ENCODE measurements at regions not wholly inside any gene's neighbourhood (a gene's known extent, or its start where the extent isn't known, plus 50 kb on each side); places are given as distances from the start of the nearest gene placed in this dataset.

- POLR2A ChIA-PET = interaction anchor here (0.5 kb wide), 1 partner anchor 331 kb away, joined by 10 read pairs; no protein-coding TSS in a partner anchor
- DNase-seq (ENCODE audit: low read depth) = peak; percentile 66
- no peaks in the 10 kb centered on the region for H3K27me3 ChIP-seq (ENCODE audit: control insufficient read depth, insufficient read depth, low read length)
- CTCF ChIA-PET = interaction anchor here (0.6 kb wide), 1 partner anchor 14 kb away, joined by 3 read pairs; no protein-coding TSS in a partner anchor
- no peaks in the 10 kb centered on the region for H3K36me3 ChIP-seq (ENCODE audit: control insufficient read depth, insufficient read depth, low read length)
- no peak for TF ChIP-seq CTCF (IDR thresholded peaks at IDR 0.05; ENCODE audit: insufficient read depth, low read depth, low read length)
- no peak overlapping the region for H3K4me3 ChIP-seq (ENCODE audit: low read depth, low read length)
Measured at GRCh38 chr14:71206766-71207371, 299.6 kb downstream of the PCNX1 start.

GRCh38 chr14:71208702-71209357 is 301.6 kb downstream of the PCNX1 start:
- Histone ChIP-seq H3K4me3 (ENCODE audit: low read depth, low read length) (no peak overlapping the region), H3K36me3 (ENCODE audit: control insufficient read depth, insufficient read depth, low read length) (no peaks in the 10 kb centered on the region), H3K27me3 (ENCODE audit: control insufficient read depth, insufficient read depth, low read length) (no peaks in the 10 kb centered on the region)
- peak; percentile 14; the same call in 1 of the 2 replicates for TF ChIP-seq CTCF (IDR thresholded peaks at IDR 0.05; ENCODE audit: insufficient read depth, low read depth, low read length)
- DNase-seq (ENCODE audit: low read depth) = no peak
- CTCF ChIA-PET = interaction anchor here (0.6 to 1.5 kb wide), 3 partner anchors 20 to 93 kb away, joined by 3 read pairs; no protein-coding TSS in a partner anchor
- POLR2A ChIA-PET = no interaction called here

GRCh38 chr14:71209888-71210287 is 302.6 kb downstream of the PCNX1 start:
- no peak for TF ChIP-seq CTCF (IDR thresholded peaks at IDR 0.05; ENCODE audit: insufficient read depth, low read depth, low read length)
- POLR2A ChIA-PET = no interaction called here
- no peak overlapping the region for H3K4me3 ChIP-seq (ENCODE audit: low read depth, low read length)
- no peaks in the 10 kb centered on the region for H3K36me3 ChIP-seq (ENCODE audit: control insufficient read depth, insufficient read depth, low read length)
- CTCF ChIA-PET = interaction anchor here (1.4 to 1.5 kb wide), 2 partner anchors 19 to 20 kb away, joined by 3 read pairs; no protein-coding TSS in a partner anchor
- no peaks in the 10 kb centered on the region for H3K27me3 ChIP-seq (ENCODE audit: control insufficient read depth, insufficient read depth, low read length)
- peak; percentile 23 for DNase-seq (ENCODE audit: low read depth)

- ChIA-PET POLR2A (no interaction called here), CTCF (interaction anchor here (0.6 kb wide), 1 partner anchor 8 kb away, joined by 3 read pairs; no protein-coding TSS in a partner anchor)
- DNase-seq (ENCODE audit: low read depth) = no peak
- Histone ChIP-seq H3K4me3 (ENCODE audit: low read depth, low read length) (no peak overlapping the region), H3K36me3 (ENCODE audit: control insufficient read depth, insufficient read depth, low read length) (no peaks in the 10 kb centered on the region), H3K27me3 (ENCODE audit: control insufficient read depth, insufficient read depth, low read length) (no peaks in the 10 kb centered on the region)
- no peak for TF ChIP-seq CTCF (IDR thresholded peaks at IDR 0.05; ENCODE audit: insufficient read depth, low read depth, low read length)
Measured at GRCh38 chr14:71212093-71212492, 304.8 kb downstream of the PCNX1 start.

GRCh38 chr14:71212683-71213107 is 305.4 kb downstream of the PCNX1 start:
- Histone ChIP-seq H3K36me3 (ENCODE audit: control insufficient read depth, insufficient read depth, low read length) (no peaks in the 10 kb centered on the region), H3K27me3 (ENCODE audit: control insufficient read depth, insufficient read depth, low read length) (no peaks in the 10 kb centered on the region), H3K4me3 (ENCODE audit: low read depth, low read length) (no peak overlapping the region)
- no peak for TF ChIP-seq CTCF (IDR thresholded peaks at IDR 0.05; ENCODE audit: insufficient read depth, low read depth, low read length)
- CTCF ChIA-PET = no interaction called here
- POLR2A ChIA-PET = no interaction called here
- DNase-seq (ENCODE audit: low read depth) = no peak

All from BJ (cell line).